GM19043 (cell line): ENCODE measurements at regions not wholly inside any gene's neighbourhood (a gene's known extent, or its start where the extent isn't known, plus 50 kb on each side); places are given as distances from the start of the nearest gene placed in this dataset.

Experiments used
- ATAC-seq: cut with Tn5 transposase; IDR thresholded peaks from one replicate; pipeline ENCODE4 v1.9.1; 2021; ENCODE audit warnings: low read depth; ENCODE audit not compliant: unreplicated experiment

- no peak for ATAC-seq
Measured at GRCh38 chr17:79478841-79479240, 132.0 kb downstream of the RBFOX3 start.

GRCh38 chr17:79478051-79478461 is 132.8 kb downstream of the RBFOX3 start:
- ATAC-seq = no peak

- no peak for ATAC-seq
Measured at GRCh38 chr17:79476074-79476652, 134.7 kb downstream of the RBFOX3 start.

GRCh38 chr17:79473876-79474440 is 136.9 kb downstream of the RBFOX3 start:
- ATAC-seq = no peak

- ATAC-seq = no peak
Measured at GRCh38 chr17:79473111-79473875, 137.6 kb downstream of the RBFOX3 start.

GRCh38 chr17:79470754-79471153 is 140.1 kb downstream of the RBFOX3 start:
- no peak for ATAC-seq

GRCh38 chr17:79469646-79470045 is 141.2 kb downstream of the RBFOX3 start:
- ATAC-seq = no peak

- no peak for ATAC-seq
Measured at GRCh38 chr17:79468183-79468944, 142.5 kb downstream of the RBFOX3 start.

- no peak for ATAC-seq
Measured at GRCh38 chr17:79466562-79467350, 144.1 kb downstream of the RBFOX3 start.

GRCh38 chr17:79465681-79466025 is 145.2 kb downstream of the RBFOX3 start:
- ATAC-seq = no peak

- ATAC-seq = no peak
Measured at GRCh38 chr17:79465011-79465680, 145.7 kb downstream of the RBFOX3 start.

- no peak for ATAC-seq
Measured at GRCh38 chr17:79464318-79465010, 146.4 kb downstream of the RBFOX3 start.

GRCh38 chr17:79463421-79464317 is 147.2 kb downstream of the RBFOX3 start:
- no peak for ATAC-seq

GRCh38 chr17:79461041-79461440 is 149.8 kb downstream of the RBFOX3 start:
- no peak for ATAC-seq

GRCh38 chr17:79459846-79460245 is 151.0 kb downstream of the RBFOX3 start:
- no peak for ATAC-seq

- no peak for ATAC-seq
Measured at GRCh38 chr17:79459003-79459655, 151.7 kb downstream of the RBFOX3 start.

- no peak for ATAC-seq
Measured at GRCh38 chr17:79458356-79458755, 152.5 kb downstream of the RBFOX3 start.

- no peak for ATAC-seq
Measured at GRCh38 chr17:79457889-79458288, 153.0 kb downstream of the RBFOX3 start.
